ENCODE measurements at regions not wholly inside any gene's neighbourhood (a gene's known extent, or its start where the extent isn't known, plus 50 kb on each side); places are given as distances from the start of the nearest gene placed in this dataset.

DNA sequence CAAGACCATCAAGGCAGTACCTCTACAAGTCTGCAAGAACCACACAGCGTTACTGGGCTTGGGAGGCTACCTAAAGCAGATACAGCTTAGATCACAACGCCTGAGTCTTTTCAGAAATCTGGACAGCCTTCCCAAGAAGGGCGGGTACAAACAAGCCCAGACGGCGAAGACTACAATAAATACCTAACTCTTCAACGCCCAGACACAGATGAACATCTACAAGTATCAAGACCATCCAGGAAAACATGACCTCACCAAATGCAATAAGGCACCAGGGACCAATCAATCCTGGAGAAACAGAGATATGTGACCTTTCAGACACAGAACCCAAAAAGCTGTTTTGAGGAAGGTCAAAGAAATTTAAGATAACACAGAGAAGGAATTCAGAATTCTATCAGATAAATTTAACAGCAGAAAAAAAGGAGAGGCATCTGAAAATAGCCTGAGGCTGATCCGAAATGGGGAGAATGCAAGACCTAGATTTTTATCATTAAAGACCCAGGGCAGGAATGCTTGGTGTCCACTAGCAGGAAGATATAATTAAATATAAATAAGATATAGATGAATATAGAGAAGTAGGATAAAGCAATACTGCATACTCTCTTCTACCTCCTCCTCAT, 131.7 kb upstream of the COL21A1 start:
- Histone ChIP-seq H4K20me1 (ENCODE audit: insufficient read depth, low read length, poor library complexity, severe bottlenecking) (no peaks in the 10 kb centered on the region), H3K9me2 (replicated peaks; ENCODE audit: low read depth, low read length) (no peaks in the 10 kb centered on the region), H3K36me3 (ENCODE audit: insufficient read depth, low read length) (no peaks in the 10 kb centered on the region), H3K4me1 (ENCODE audit: insufficient read depth, low read length, poor library complexity, severe bottlenecking) (peaks cover 32% of the 10 kb centered on the region), H3K9ac (ENCODE audit: low read depth, low read length, poor library complexity, severe bottlenecking) (no peak overlapping the region), H3K4me3 (ENCODE audit: low read length, poor library complexity, severe bottlenecking) (no peak overlapping the region), H2AFZ (ENCODE audit: low read length) (no peak overlapping the region), H3K9me3 (ENCODE audit: insufficient read depth, low read depth, low read length) (no peaks in the 10 kb centered on the region), H3F3A (ENCODE audit: low read depth) (no peaks in the 10 kb centered on the region), H3K4me2 (ENCODE audit: low read depth, low read length, poor library complexity, severe bottlenecking) (no peak overlapping the region), H3K79me2 (ENCODE audit: insufficient read depth, low read length) (no peaks in the 10 kb centered on the region), H3K27me3 (ENCODE audit: insufficient read depth, low read length, poor library complexity, severe bottlenecking) (no peaks in the 10 kb centered on the region)
- TF ChIP-seq EZH2phosphoT487 (IDR thresholded peaks at IDR 0.05; ENCODE audit: borderline replicate concordance) = no peak
- TF ChIP-seq, protein P1, sequence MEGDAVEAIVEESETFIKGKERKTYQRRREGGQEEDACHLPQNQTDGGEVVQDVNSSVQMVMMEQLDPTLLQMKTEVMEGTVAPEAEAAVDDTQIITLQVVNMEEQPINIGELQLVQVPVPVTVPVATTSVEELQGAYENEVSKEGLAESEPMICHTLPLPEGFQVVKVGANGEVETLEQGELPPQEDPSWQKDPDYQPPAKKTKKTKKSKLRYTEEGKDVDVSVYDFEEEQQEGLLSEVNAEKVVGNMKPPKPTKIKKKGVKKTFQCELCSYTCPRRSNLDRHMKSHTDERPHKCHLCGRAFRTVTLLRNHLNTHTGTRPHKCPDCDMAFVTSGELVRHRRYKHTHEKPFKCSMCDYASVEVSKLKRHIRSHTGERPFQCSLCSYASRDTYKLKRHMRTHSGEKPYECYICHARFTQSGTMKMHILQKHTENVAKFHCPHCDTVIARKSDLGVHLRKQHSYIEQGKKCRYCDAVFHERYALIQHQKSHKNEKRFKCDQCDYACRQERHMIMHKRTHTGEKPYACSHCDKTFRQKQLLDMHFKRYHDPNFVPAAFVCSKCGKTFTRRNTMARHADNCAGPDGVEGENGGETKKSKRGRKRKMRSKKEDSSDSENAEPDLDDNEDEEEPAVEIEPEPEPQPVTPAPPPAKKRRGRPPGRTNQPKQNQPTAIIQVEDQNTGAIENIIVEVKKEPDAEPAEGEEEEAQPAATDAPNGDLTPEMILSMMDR (conservative IDR thresholded peaks at IDR 0.05; ENCODE audit: low read length) = no peak

DNA sequence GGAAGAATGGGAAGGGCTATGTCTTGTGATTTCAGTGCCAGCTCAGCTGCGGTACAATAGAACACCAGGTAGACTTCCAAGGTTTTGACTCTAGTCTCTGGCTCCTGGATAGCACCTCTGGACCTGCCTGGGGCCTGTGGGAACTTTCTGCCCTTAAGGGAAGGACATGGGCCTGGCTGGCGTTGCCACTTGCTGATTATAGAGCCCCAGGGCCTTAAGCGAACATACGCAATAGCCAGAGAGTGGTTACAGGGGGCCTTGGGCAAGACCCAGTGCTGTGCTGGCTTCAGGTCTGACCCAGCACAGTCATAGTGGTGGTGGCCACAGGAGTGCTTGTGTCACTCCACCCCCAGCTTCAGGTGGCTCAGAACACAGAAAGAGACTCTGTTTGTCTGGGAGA, 131.1 kb upstream of the COL21A1 start:
- Histone ChIP-seq H3K4me3 (ENCODE audit: low read length, poor library complexity, severe bottlenecking) (no peak overlapping the region), H3F3A (ENCODE audit: low read depth) (no peaks in the 10 kb centered on the region), H4K20me1 (ENCODE audit: insufficient read depth, low read length, poor library complexity, severe bottlenecking) (no peaks in the 10 kb centered on the region), H3K27me3 (ENCODE audit: insufficient read depth, low read length, poor library complexity, severe bottlenecking) (no peaks in the 10 kb centered on the region), H3K9me3 (ENCODE audit: insufficient read depth, low read depth, low read length) (no peaks in the 10 kb centered on the region), H3K4me2 (ENCODE audit: low read depth, low read length, poor library complexity, severe bottlenecking) (no peak overlapping the region), H3K4me1 (ENCODE audit: insufficient read depth, low read length, poor library complexity, severe bottlenecking) (peaks cover 27% of the 10 kb centered on the region), H2AFZ (ENCODE audit: low read length) (no peak overlapping the region), H3K9ac (ENCODE audit: low read depth, low read length, poor library complexity, severe bottlenecking) (no peak overlapping the region), H3K79me2 (ENCODE audit: insufficient read depth, low read length) (no peaks in the 10 kb centered on the region), H3K9me2 (replicated peaks; ENCODE audit: low read depth, low read length) (no peaks in the 10 kb centered on the region), H3K36me3 (ENCODE audit: insufficient read depth, low read length) (no peaks in the 10 kb centered on the region)
- TF ChIP-seq, protein P1 (conservative IDR thresholded peaks at IDR 0.05; ENCODE audit: low read length) = no peak
- TF ChIP-seq EZH2phosphoT487 (IDR thresholded peaks at IDR 0.05; ENCODE audit: borderline replicate concordance) = no peak

DNA sequence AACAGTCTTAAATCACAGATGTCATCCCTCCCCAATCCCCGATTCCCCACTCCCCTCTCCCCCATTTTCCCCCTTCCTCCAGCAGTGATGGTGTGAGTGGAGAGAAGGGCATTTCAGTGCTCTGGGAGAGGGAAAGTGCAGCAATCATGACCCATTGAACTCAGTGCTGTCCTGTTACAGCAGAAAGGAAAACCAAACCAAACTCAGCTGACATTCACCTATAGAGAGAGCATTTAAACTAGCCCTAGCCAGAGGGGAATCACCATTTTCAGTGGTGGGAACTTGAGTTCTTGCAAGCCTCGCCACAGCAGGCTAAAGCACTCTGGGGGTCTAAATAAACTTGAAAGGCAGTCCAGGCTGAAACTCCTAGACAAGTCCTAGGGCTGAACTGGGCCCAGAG, 129.9 kb upstream of the COL21A1 start:
- H3K4me2 ChIP-seq (ENCODE audit: low read depth, low read length, poor library complexity, severe bottlenecking) = no peak overlapping the region
- TF ChIP-seq EZH2phosphoT487 (IDR thresholded peaks at IDR 0.05; ENCODE audit: borderline replicate concordance) = no peak
- TF ChIP-seq, protein P1 (conservative IDR thresholded peaks at IDR 0.05; ENCODE audit: low read length) = no peak
- H3F3A ChIP-seq (ENCODE audit: low read depth) = no peaks in the 10 kb centered on the region
- no peaks in the 10 kb centered on the region for H3K27me3 ChIP-seq (ENCODE audit: insufficient read depth, low read length, poor library complexity, severe bottlenecking)
- no peak overlapping the region for H3K4me3 ChIP-seq (ENCODE audit: low read length, poor library complexity, severe bottlenecking)
- no peaks in the 10 kb centered on the region for H3K9me3 ChIP-seq (ENCODE audit: insufficient read depth, low read depth, low read length)
- H4K20me1 ChIP-seq (ENCODE audit: insufficient read depth, low read length, poor library complexity, severe bottlenecking) = no peaks in the 10 kb centered on the region
- no peak overlapping the region for H2AFZ ChIP-seq (ENCODE audit: low read length)
- peaks cover 16% of the 10 kb centered on the region for H3K4me1 ChIP-seq (ENCODE audit: insufficient read depth, low read length, poor library complexity, severe bottlenecking)
- H3K36me3 ChIP-seq (ENCODE audit: insufficient read depth, low read length) = no peaks in the 10 kb centered on the region
- H3K9me2 ChIP-seq (replicated peaks; ENCODE audit: low read depth, low read length) = no peaks in the 10 kb centered on the region
- H3K79me2 ChIP-seq (ENCODE audit: insufficient read depth, low read length) = no peaks in the 10 kb centered on the region
- H3K9ac ChIP-seq (ENCODE audit: low read depth, low read length, poor library complexity, severe bottlenecking) = no peak overlapping the region

Measured in Loucy (cell line).